ENCODE measurements at regions not wholly inside any gene's neighbourhood (a gene's known extent, or its start where the extent isn't known, plus 50 kb on each side); places are given as distances from the start of the nearest gene placed in this dataset.
"Not testable (repeated sequence)": the region's sequence is repeated elsewhere in the genome, so short reads cannot be mapped to it uniquely, and the experiment has no call there.

GRCh38 chr1:214095896-214096295 is 108.1 kb downstream of the PROX1 start:
- not testable (repeated sequence) for DNase-seq; H3K9me3 ChIP-seq (ENCODE audit: control insufficient read depth, low read depth, low read length); H3K4me3 ChIP-seq (ENCODE audit: low read length); H3K27me3 ChIP-seq (ENCODE audit: control insufficient read depth, insufficient read depth, low read length); H3K27ac ChIP-seq (ENCODE audit: low read length); H3K36me3 ChIP-seq (ENCODE audit: control insufficient read depth, insufficient read depth, low read length); H3K4me1 ChIP-seq (ENCODE audit: control insufficient read depth, insufficient read depth, low read length)

- H3K4me3 ChIP-seq (ENCODE audit: low read length): no peak overlapping the region
- peaks cover 3% of the 10 kb centered on the region for H3K9me3 ChIP-seq (ENCODE audit: control insufficient read depth, low read depth, low read length)
- no peak for DNase-seq
- WGBS (ENCODE audit: insufficient coverage, low lambda C conversion rate): 0% methylated on average over 1 of the region's 2 CpGs
- H3K27me3 ChIP-seq (ENCODE audit: control insufficient read depth, insufficient read depth, low read length): no peaks in the 10 kb centered on the region
- no peaks in the 10 kb centered on the region for H3K36me3 ChIP-seq (ENCODE audit: control insufficient read depth, insufficient read depth, low read length)
- H3K27ac ChIP-seq (ENCODE audit: low read length): no peak overlapping the region
- no peaks in the 10 kb centered on the region for H3K4me1 ChIP-seq (ENCODE audit: control insufficient read depth, insufficient read depth, low read length)
These were observed 113.5 kb downstream of the PROX1 start for GRCh38 chr1:214101246-214101645.

- Histone ChIP-seq H3K27me3 (ENCODE audit: control insufficient read depth, insufficient read depth, low read length) (no peaks in the 10 kb centered on the region), H3K4me1 (ENCODE audit: control insufficient read depth, insufficient read depth, low read length) (no peaks in the 10 kb centered on the region), H3K36me3 (ENCODE audit: control insufficient read depth, insufficient read depth, low read length) (no peaks in the 10 kb centered on the region), H3K9me3 (ENCODE audit: control insufficient read depth, low read depth, low read length) (peaks cover 3% of the 10 kb centered on the region), H3K27ac (ENCODE audit: low read length) (no peak overlapping the region), H3K4me3 (ENCODE audit: low read length) (no peak overlapping the region)
- no peak for DNase-seq
- 93% methylated on average over 2 of the region's 3 CpGs for WGBS (ENCODE audit: insufficient coverage, low lambda C conversion rate)
These were observed 114.1 kb downstream of the PROX1 start for GRCh38 chr1:214101828-214102227.

GRCh38 chr1:214102907-214103306 is 115.1 kb downstream of the PROX1 start:
- H3K27me3 ChIP-seq (ENCODE audit: control insufficient read depth, insufficient read depth, low read length): no peaks in the 10 kb centered on the region
- H3K9me3 ChIP-seq (ENCODE audit: control insufficient read depth, low read depth, low read length): peaks cover 3% of the 10 kb centered on the region
- no peak overlapping the region for H3K27ac ChIP-seq (ENCODE audit: low read length)
- no peak overlapping the region for H3K4me3 ChIP-seq (ENCODE audit: low read length)
- DNase-seq: no peak
- peaks cover 2% of the 10 kb centered on the region for H3K4me1 ChIP-seq (ENCODE audit: control insufficient read depth, insufficient read depth, low read length)
- WGBS (ENCODE audit: insufficient coverage, low lambda C conversion rate): no CpG with 5 or more reads among the region's 2 CpGs
- H3K36me3 ChIP-seq (ENCODE audit: control insufficient read depth, insufficient read depth, low read length): no peaks in the 10 kb centered on the region

- H3K36me3 ChIP-seq (ENCODE audit: control insufficient read depth, insufficient read depth, low read length): no peaks in the 10 kb centered on the region
- WGBS (ENCODE audit: insufficient coverage, low lambda C conversion rate): no CpG with 5 or more reads among the region's 2 CpGs
- H3K27me3 ChIP-seq (ENCODE audit: control insufficient read depth, insufficient read depth, low read length): no peaks in the 10 kb centered on the region
- no peak overlapping the region for H3K4me3 ChIP-seq (ENCODE audit: low read length)
- no peak for DNase-seq
- H3K4me1 ChIP-seq (ENCODE audit: control insufficient read depth, insufficient read depth, low read length): peaks cover 4% of the 10 kb centered on the region
- peaks cover 3% of the 10 kb centered on the region for H3K9me3 ChIP-seq (ENCODE audit: control insufficient read depth, low read depth, low read length)
- H3K27ac ChIP-seq (ENCODE audit: low read length): no peak overlapping the region
These were observed 116.0 kb downstream of the PROX1 start for GRCh38 chr1:214103778-214104177.

GRCh38 chr1:214106375-214106774 is 118.6 kb downstream of the PROX1 start:
- no peak overlapping the region for H3K4me3 ChIP-seq (ENCODE audit: low read length)
- H3K36me3 ChIP-seq (ENCODE audit: control insufficient read depth, insufficient read depth, low read length): no peaks in the 10 kb centered on the region
- H3K4me1 ChIP-seq (ENCODE audit: control insufficient read depth, insufficient read depth, low read length): peaks cover 4% of the 10 kb centered on the region
- no peak overlapping the region for H3K27ac ChIP-seq (ENCODE audit: low read length)
- H3K9me3 ChIP-seq (ENCODE audit: control insufficient read depth, low read depth, low read length): peaks cover 3% of the 10 kb centered on the region
- no peaks in the 10 kb centered on the region for H3K27me3 ChIP-seq (ENCODE audit: control insufficient read depth, insufficient read depth, low read length)
- no peak for DNase-seq
- 91% methylated on average over 4 of the region's 9 CpGs for WGBS (ENCODE audit: insufficient coverage, low lambda C conversion rate)

GRCh38 chr1:214107322-214108096 is 119.7 kb downstream of the PROX1 start:
- H3K9me3 ChIP-seq (ENCODE audit: control insufficient read depth, low read depth, low read length): peaks cover 3% of the 10 kb centered on the region
- no CpG with 5 or more reads among the region's 25 CpGs for WGBS (ENCODE audit: insufficient coverage, low lambda C conversion rate)
- no peaks in the 10 kb centered on the region for H3K27me3 ChIP-seq (ENCODE audit: control insufficient read depth, insufficient read depth, low read length)
- H3K4me1 ChIP-seq (ENCODE audit: control insufficient read depth, insufficient read depth, low read length): peaks cover 4% of the 10 kb centered on the region
- H3K27ac ChIP-seq (ENCODE audit: low read length): no peak overlapping the region
- no peaks in the 10 kb centered on the region for H3K36me3 ChIP-seq (ENCODE audit: control insufficient read depth, insufficient read depth, low read length)
- DNase-seq: peak in 1 of 2 donors; percentile 31
- peak overlapping the region; percentile 31 for H3K4me3 ChIP-seq (ENCODE audit: low read length)

GRCh38 chr1:214108097-214108446 is 120.3 kb downstream of the PROX1 start:
- no peak for DNase-seq
- no CpG with 5 or more reads among the region's 1 CpG for WGBS (ENCODE audit: insufficient coverage, low lambda C conversion rate)
- H3K27me3 ChIP-seq (ENCODE audit: control insufficient read depth, insufficient read depth, low read length): no peaks in the 10 kb centered on the region
- peaks cover 3% of the 10 kb centered on the region for H3K9me3 ChIP-seq (ENCODE audit: control insufficient read depth, low read depth, low read length)
- peaks cover 4% of the 10 kb centered on the region for H3K4me1 ChIP-seq (ENCODE audit: control insufficient read depth, insufficient read depth, low read length)
- no peak overlapping the region for H3K4me3 ChIP-seq (ENCODE audit: low read length)
- no peak overlapping the region for H3K27ac ChIP-seq (ENCODE audit: low read length)
- H3K36me3 ChIP-seq (ENCODE audit: control insufficient read depth, insufficient read depth, low read length): no peaks in the 10 kb centered on the region

- H3K9me3 ChIP-seq (ENCODE audit: control insufficient read depth, low read depth, low read length): no peaks in the 10 kb centered on the region
- WGBS (ENCODE audit: insufficient coverage, low lambda C conversion rate): no CpG with 5 or more reads among the region's 9 CpGs
- DNase-seq: no peak
These were observed 124.0 kb downstream of the PROX1 start for GRCh38 chr1:214111796-214112195.

GRCh38 chr1:214116258-214116657 is 128.5 kb downstream of the PROX1 start:
- H3K4me1 ChIP-seq (ENCODE audit: control insufficient read depth, insufficient read depth, low read length): no peaks in the 10 kb centered on the region
- no peak for DNase-seq
- H3K4me3 ChIP-seq (ENCODE audit: low read length): no peak overlapping the region
- peaks cover 9% of the 10 kb centered on the region for H3K9me3 ChIP-seq (ENCODE audit: control insufficient read depth, low read depth, low read length)
- H3K27ac ChIP-seq (ENCODE audit: low read length): no peak overlapping the region
- H3K27me3 ChIP-seq (ENCODE audit: control insufficient read depth, insufficient read depth, low read length): no peaks in the 10 kb centered on the region
- WGBS (ENCODE audit: insufficient coverage, low lambda C conversion rate): no CpG with 5 or more reads among the region's 3 CpGs
- no peaks in the 10 kb centered on the region for H3K36me3 ChIP-seq (ENCODE audit: control insufficient read depth, insufficient read depth, low read length)

More at GRCh38 chr1:214111796-214112195, 124.0 kb downstream of the PROX1 start:
- Histone ChIP-seq H3K27ac (ENCODE audit: low read length) (no peak overlapping the region), H3K36me3 (ENCODE audit: control insufficient read depth, insufficient read depth, low read length) (no peaks in the 10 kb centered on the region), H3K4me1 (ENCODE audit: control insufficient read depth, insufficient read depth, low read length) (peaks cover 4% of the 10 kb centered on the region), H3K4me3 (ENCODE audit: low read length) (no peak overlapping the region), H3K27me3 (ENCODE audit: control insufficient read depth, insufficient read depth, low read length) (no peaks in the 10 kb centered on the region)

- Histone ChIP-seq H3K4me1 (ENCODE audit: control insufficient read depth, insufficient read depth, low read length) (no peaks in the 10 kb centered on the region), H3K9me3 (ENCODE audit: control insufficient read depth, low read depth, low read length) (peaks cover 9% of the 10 kb centered on the region), H3K36me3 (ENCODE audit: control insufficient read depth, insufficient read depth, low read length) (no peaks in the 10 kb centered on the region), H3K4me3 (ENCODE audit: low read length) (no peak overlapping the region), H3K27ac (ENCODE audit: low read length) (no peak overlapping the region), H3K27me3 (ENCODE audit: control insufficient read depth, insufficient read depth, low read length) (no peaks in the 10 kb centered on the region)
- no peak for DNase-seq
- WGBS (ENCODE audit: insufficient coverage, low lambda C conversion rate): no CpG with 5 or more reads among the region's 2 CpGs
These were observed 130.0 kb downstream of the PROX1 start for GRCh38 chr1:214117780-214118179.
